ENCODE measurements at regions not wholly inside any gene's neighbourhood (a gene's known extent, or its start where the extent isn't known, plus 50 kb on each side); places are given as distances from the start of the nearest gene placed in this dataset.
"Not testable (repeated sequence)": the region's sequence is repeated elsewhere in the genome, so short reads cannot be mapped to it uniquely, and the experiment has no call there.

DNA sequence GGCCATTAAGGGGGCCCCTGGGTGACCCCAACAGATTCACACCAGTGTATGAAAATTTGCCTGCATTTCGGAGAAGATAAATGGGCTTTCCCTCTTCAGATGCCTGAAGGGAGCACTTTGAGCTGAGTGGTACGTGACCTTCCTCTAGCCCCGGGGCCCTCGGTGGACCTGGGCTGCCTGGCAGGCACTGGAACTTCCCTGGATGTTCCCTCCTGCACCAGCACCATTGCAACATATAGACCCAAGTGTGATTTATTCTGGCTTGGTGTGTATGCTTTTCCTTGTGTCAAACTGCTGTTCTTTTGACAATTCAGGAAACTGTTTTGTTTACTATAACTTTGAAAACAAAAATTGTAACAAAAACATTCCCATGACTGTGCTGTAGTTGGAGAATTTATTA is 93.8 kb downstream of the TNFRSF13B start:
- H3K4me3 ChIP-seq (ENCODE audit: low read depth, low read length), result no peak overlapping the region
- no peaks in the 10 kb centered on the region for H3K36me3 ChIP-seq (ENCODE audit: control insufficient read depth, insufficient read depth, low read length)
- DNase-seq (ENCODE audit: low read depth), result no peak
- TF ChIP-seq, protein P1, sequence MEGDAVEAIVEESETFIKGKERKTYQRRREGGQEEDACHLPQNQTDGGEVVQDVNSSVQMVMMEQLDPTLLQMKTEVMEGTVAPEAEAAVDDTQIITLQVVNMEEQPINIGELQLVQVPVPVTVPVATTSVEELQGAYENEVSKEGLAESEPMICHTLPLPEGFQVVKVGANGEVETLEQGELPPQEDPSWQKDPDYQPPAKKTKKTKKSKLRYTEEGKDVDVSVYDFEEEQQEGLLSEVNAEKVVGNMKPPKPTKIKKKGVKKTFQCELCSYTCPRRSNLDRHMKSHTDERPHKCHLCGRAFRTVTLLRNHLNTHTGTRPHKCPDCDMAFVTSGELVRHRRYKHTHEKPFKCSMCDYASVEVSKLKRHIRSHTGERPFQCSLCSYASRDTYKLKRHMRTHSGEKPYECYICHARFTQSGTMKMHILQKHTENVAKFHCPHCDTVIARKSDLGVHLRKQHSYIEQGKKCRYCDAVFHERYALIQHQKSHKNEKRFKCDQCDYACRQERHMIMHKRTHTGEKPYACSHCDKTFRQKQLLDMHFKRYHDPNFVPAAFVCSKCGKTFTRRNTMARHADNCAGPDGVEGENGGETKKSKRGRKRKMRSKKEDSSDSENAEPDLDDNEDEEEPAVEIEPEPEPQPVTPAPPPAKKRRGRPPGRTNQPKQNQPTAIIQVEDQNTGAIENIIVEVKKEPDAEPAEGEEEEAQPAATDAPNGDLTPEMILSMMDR (IDR thresholded peaks at IDR 0.05; ENCODE audit: insufficient read depth, low read depth, low read length), result no peak
- no peaks in the 10 kb centered on the region for H3K27me3 ChIP-seq (ENCODE audit: control insufficient read depth, insufficient read depth, low read length)
- CTCF ChIA-PET, result no interaction called here
- POLR2A ChIA-PET, result no interaction called here

DNA sequence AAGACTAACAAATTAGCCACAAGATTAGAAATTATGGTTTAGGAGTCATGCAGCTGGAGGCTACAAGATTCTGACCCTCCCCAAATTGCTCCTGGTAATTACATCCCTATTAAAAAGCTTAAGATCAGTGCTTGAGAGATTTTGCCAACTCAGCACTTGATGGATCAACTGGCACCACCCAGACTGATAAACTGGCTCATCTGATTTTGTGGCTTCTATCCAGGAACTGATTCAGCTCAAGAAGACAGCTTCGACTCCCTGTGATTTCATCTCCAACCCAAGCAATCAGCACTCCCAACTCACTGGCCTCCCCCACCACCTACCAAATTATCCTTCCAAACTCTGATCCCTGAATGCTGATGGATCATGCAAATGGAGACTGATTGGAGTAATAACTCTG is 94.8 kb downstream of the TNFRSF13B start:
- DNase-seq (ENCODE audit: low read depth), result no peak
- POLR2A ChIA-PET, result no interaction called here
- no peaks in the 10 kb centered on the region for H3K36me3 ChIP-seq (ENCODE audit: control insufficient read depth, insufficient read depth, low read length)
- no peak overlapping the region for H3K4me3 ChIP-seq (ENCODE audit: low read depth, low read length)
- CTCF ChIA-PET, result interaction anchor here (0.6 kb wide), 1 partner anchor 111 kb away, joined by 4 read pairs; no protein-coding TSS in a partner anchor
- TF ChIP-seq, protein P1 (IDR thresholded peaks at IDR 0.05; ENCODE audit: insufficient read depth, low read depth, low read length), result no peak
- no peaks in the 10 kb centered on the region for H3K27me3 ChIP-seq (ENCODE audit: control insufficient read depth, insufficient read depth, low read length)

DNA sequence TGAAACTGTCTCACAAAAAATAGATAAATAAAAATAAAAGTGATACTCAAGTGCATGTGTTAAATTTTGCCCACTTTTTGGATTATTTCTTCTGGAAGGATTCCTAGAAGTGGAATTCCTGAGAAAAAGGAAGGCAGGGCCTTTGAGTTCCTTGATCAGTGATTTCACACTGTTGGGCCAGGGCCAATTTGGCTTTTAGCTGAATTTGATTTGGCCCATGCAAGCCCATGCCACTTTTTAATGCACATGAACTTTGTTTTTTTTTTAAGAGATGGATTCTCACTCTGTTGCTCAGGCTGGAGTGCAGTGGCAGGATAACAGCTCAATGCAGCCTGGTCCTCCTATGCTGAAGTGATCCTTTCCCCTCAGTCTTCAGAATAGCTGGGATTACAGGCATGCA is 96.3 kb downstream of the TNFRSF13B start:
- Histone ChIP-seq H3K36me3 (ENCODE audit: control insufficient read depth, insufficient read depth, low read length) (no peaks in the 10 kb centered on the region), H3K4me3 (ENCODE audit: low read depth, low read length) (no peak overlapping the region), H3K27me3 (ENCODE audit: control insufficient read depth, insufficient read depth, low read length) (peaks cover 3% of the 10 kb centered on the region)
- no peak for DNase-seq (ENCODE audit: low read depth)
- ChIA-PET CTCF (no interaction called here), POLR2A (no interaction called here)
- TF ChIP-seq, protein P1 (IDR thresholded peaks at IDR 0.05; ENCODE audit: insufficient read depth, low read depth, low read length), result no peak

DNA sequence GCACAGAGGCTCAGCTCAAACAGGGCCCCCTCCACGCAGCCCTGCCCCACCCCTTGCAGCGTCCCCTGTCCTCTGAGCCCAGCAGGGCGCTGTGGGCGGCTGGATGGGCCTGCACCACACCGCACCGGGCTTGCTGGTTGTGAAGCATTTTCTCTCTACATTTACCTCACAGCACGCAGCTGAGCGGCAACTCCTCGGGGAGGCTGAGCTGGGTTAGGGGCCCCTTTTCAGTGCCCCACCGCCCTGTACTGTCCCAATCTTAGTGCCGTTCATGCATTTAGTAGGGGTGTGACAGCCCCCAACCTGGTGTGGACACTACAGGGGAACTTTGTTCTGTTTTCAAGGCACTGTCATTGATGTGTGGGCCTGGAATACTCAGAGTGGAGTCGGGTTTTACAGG is 97.7 kb downstream of the TNFRSF13B start:
- H3K27me3 ChIP-seq (ENCODE audit: control insufficient read depth, insufficient read depth, low read length); POLR2A ChIA-PET; DNase-seq (ENCODE audit: low read depth); H3K4me3 ChIP-seq (ENCODE audit: low read depth, low read length); H3K36me3 ChIP-seq (ENCODE audit: control insufficient read depth, insufficient read depth, low read length); CTCF ChIA-PET: not testable (repeated sequence)

DNA sequence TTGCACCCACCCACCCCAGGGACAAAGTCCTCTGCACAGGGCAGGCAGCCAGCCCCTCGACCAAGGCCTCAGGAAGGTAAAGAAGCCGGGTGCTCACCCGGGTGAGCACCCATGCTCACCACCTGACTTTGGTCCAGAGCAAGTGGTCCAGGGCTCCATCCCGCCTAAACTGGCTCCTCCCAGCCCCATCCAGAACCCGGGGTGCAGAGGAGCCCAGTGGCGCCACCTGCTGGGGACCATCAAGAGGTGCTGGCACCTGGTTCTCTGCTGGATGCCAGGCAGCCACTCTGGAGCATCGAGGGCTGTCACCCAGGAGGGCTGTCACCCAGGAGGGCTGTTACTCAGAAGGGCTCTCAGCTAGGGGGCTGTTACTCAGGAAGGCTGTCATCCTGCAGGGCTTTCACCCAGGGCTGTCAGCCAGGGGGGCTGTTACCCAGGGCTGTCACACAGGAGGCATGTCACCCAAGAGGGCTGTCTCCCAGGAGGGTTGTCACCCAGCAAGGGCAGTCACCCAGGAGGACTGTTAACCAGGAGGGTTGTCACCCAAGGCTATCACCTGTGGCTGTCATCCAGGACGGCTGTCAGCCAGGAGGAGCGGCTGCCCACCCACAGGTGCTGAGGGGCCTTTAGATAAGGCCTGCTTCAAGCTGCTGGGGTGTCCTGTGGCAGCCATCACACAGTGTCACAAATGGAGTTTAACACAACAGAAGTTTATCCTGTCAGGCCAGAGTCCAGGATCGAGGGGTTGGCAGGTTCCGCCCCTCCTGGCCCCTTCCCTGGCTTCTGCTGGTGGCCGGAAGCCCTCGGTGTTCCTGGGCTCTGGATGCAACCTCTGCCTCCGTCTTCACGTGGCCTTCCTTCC is 98.5 kb downstream of the TNFRSF13B start:
- Histone ChIP-seq H3K4me3 (ENCODE audit: low read depth, low read length) (no peak overlapping the region), H3K27me3 (ENCODE audit: control insufficient read depth, insufficient read depth, low read length) (peaks cover 3% of the 10 kb centered on the region), H3K36me3 (ENCODE audit: control insufficient read depth, insufficient read depth, low read length) (no peaks in the 10 kb centered on the region)
- no peak for DNase-seq (ENCODE audit: low read depth)
- ChIA-PET POLR2A (no interaction called here), CTCF (no interaction called here)
- TF ChIP-seq, protein P1 (IDR thresholded peaks at IDR 0.05; ENCODE audit: insufficient read depth, low read depth, low read length), result peak; percentile 68
